ENCODE measurements at regions not wholly inside any gene's neighbourhood (a gene's known extent, or its start where the extent isn't known, plus 50 kb on each side); places are given as distances from the start of the nearest gene placed in this dataset.
"Not testable (repeated sequence)": the region's sequence is repeated elsewhere in the genome, so short reads cannot be mapped to it uniquely, and the experiment has no call there.

DNA sequence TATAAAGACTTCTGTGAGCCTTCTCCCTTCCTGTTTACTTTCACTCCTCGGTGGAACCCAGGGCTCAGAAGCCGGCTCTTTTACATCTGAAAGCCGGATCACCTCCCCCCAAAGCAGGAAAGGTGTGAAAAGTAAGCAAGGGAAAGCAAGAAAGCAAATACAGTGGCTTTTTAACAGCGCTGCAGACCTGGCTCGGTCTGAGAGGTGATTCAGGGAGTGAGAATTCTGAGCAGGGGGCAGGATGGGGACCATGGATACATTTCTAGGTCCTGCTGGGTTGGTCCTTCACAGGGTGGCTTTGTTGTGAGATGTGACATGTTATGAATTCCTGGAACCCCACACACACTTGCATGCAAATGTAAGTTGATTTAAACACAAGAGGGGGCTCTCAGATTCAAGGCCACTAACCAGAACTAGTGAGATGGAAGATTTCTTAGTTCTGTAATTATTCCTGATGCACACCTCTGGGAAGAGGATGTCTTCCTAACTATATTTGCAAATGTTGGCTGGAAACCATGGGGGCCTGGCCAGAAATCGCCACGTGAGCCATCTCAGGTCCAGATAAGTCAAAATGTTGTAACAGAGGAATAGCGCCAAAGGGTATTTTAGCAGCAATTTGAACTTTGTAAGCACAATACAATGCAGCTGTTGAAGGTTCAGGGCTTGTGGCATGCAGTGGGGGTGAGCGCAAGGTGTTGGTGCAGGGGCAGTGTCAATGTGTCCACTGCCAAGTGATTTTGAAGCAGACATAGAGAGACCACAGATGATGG lies 670.1 kb upstream of the LCORL start:
- in situ Hi-C loops (cut with HindIII; ENCODE audit: low pct_unique_long_range_greater_than_20kb, low sequenced_read_pairs) = no loop called here

GRCh38 chr4:18690291-18690955 lies 668.9 kb upstream of the LCORL start:
- DNase-seq (ENCODE audit: low read depth, low spot score) = no peak
- in situ Hi-C loops (cut with HindIII; ENCODE audit: low pct_unique_long_range_greater_than_20kb, low sequenced_read_pairs) = no loop called here

More for the DNA sequence above, 670.1 kb upstream of the LCORL start:
- no peak for DNase-seq (ENCODE audit: low read depth, low spot score)

DNA sequence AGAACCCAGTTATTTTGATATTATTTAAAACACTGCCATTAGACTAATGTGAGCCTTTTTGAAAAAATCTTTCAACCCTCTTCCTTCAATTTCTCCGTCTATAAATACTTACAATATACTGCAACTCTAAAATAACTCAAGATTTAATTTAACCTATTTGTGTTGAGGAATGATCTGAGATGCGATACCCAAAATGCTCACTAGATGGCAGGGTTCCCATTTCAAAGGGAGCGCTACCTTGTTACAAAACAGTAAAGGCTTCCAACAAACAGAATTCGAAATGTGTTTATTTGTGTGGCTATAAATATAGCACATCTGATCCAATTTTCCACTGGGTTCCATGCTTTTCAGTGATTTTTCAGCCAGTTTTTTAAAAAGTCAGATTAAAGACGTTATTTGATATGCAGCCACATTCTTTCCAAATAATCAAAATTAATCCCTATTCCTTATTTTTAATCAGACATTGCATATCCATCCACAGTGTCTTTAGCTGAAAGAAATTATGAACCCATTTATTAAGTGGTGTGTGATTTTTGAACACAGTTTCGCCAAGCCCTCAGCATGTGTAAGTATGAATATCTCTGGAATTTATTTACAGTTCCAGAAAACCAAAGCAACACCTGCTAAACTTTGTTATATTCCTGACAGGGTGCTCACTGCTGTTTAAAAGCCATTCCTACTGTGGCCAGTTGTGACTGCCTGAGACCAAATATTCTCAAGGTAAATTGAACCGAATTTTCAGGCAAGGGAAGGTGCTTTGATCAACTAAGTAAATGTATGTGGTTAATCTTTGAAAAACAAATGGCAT lies 668.0 kb upstream of the LCORL start:
- in situ Hi-C loops (cut with HindIII; ENCODE audit: low pct_unique_long_range_greater_than_20kb, low sequenced_read_pairs) = no loop called here
- peak; percentile 62 for DNase-seq (ENCODE audit: low read depth, low spot score)

DNA sequence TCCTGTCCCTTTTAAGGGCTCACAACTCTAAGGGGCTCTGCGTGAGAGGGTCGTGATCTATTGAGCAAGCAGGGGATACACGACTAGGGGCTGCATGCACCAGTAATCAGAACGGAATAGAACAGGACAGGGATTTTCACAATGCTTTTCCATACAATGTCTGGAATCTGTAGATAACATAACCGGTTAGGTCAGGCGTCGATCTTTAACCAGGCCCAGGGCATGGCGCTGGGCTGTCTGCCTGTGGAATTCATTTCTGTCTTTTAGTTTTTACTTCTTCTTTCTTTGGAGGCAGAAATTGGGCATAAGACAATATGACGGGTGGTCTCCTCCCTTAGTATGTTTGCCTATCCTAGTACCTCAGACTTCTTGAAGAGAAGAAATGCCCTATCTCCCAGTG lies 666.8 kb upstream of the LCORL start:
- DNase-seq (ENCODE audit: low read depth, low spot score); in situ Hi-C loops (cut with HindIII; ENCODE audit: low pct_unique_long_range_greater_than_20kb, low sequenced_read_pairs): not testable (repeated sequence)

DNA sequence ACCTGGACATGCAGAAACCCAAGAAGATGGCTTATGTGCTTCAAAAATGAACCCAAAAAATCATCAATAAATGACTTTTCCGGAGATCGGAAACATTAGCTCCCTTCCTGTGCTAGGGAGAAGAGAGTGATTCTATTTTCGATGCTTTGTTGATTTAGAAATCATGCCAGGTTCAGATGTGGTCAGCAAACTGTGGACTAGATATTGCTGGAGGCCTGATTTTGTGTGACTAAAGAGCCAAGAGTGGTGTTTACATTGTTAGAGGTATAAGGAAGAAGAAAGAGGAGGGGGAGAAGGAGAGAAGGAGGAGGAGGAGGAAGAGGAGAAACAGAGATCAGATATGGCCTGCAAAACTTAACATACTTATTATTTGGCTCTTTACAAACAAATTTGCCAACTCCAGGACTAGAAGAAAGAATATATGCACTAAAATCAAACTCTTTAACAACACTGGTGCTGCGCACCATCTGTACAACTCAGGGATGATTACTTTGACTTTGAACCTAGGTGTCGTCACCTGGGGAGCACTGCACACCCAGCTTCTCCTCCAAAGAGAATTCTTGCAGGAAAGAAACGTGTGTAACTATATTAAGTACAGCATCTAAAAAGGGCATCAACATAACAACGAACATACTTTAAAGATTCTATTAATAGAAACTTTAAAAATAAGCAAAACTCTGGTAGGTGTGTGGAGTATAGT lies 664.9 kb upstream of the LCORL start:
- in situ Hi-C loops (cut with HindIII; ENCODE audit: low pct_unique_long_range_greater_than_20kb, low sequenced_read_pairs) = no loop called here
- DNase-seq (ENCODE audit: low read depth, low spot score) = no peak

- in situ Hi-C loops (cut with HindIII; ENCODE audit: low pct_unique_long_range_greater_than_20kb, low sequenced_read_pairs) = no loop called here
- no peak for DNase-seq (ENCODE audit: low read depth, low spot score)
Measured at GRCh38 chr4:18684932-18685331, 663.4 kb upstream of the LCORL start.

- in situ Hi-C loops (cut with HindIII; ENCODE audit: low pct_unique_long_range_greater_than_20kb, low sequenced_read_pairs) = no loop called here
- DNase-seq (ENCODE audit: low read depth, low spot score) = no peak
Measured at GRCh38 chr4:18676526-18676915, 655.0 kb upstream of the LCORL start.

GRCh38 chr4:18675586-18676525 lies 654.3 kb upstream of the LCORL start:
- no peak for DNase-seq (ENCODE audit: low read depth, low spot score)
- in situ Hi-C loops (cut with HindIII; ENCODE audit: low pct_unique_long_range_greater_than_20kb, low sequenced_read_pairs) = no loop called here

DNA sequence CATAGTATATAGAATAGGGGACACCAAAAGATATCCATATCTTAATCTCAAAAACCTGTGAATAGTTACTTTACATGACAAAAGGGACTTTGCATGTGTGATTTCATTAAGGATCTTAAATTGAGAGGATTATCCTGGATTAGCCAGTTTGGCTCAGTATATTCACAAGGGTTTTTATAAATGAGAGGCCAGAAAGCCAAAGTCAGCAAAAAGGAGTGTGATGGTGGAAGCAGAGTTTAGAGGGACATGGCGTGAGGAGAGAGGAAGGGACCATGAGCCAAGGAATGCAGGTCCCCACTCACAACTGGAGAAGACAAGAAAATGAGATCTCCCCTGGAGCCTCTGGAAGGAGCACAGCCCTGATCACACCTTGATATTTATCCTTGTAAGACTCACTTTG lies 648.5 kb upstream of the LCORL start:
- in situ Hi-C loops (cut with HindIII; ENCODE audit: low pct_unique_long_range_greater_than_20kb, low sequenced_read_pairs) = no loop called here
- DNase-seq (ENCODE audit: low read depth, low spot score) = no peak

- in situ Hi-C loops (cut with HindIII; ENCODE audit: low pct_unique_long_range_greater_than_20kb, low sequenced_read_pairs) = no loop called here
- no peak for DNase-seq (ENCODE audit: low read depth, low spot score)
Measured at GRCh38 chr4:18669390-18669789, 647.8 kb upstream of the LCORL start.

- in situ Hi-C loops (cut with HindIII; ENCODE audit: low pct_unique_long_range_greater_than_20kb, low sequenced_read_pairs) = no loop called here
- DNase-seq (ENCODE audit: low read depth, low spot score) = no peak
Measured at GRCh38 chr4:18666322-18666721, 644.8 kb upstream of the LCORL start.

GRCh38 chr4:18664171-18664570 lies 642.6 kb upstream of the LCORL start:
- no peak for DNase-seq (ENCODE audit: low read depth, low spot score)
- in situ Hi-C loops (cut with HindIII; ENCODE audit: low pct_unique_long_range_greater_than_20kb, low sequenced_read_pairs) = no loop called here

GRCh38 chr4:18645351-18645750 lies 623.8 kb upstream of the LCORL start:
- no peak for DNase-seq (ENCODE audit: low read depth, low spot score)
- in situ Hi-C loops (cut with HindIII; ENCODE audit: low pct_unique_long_range_greater_than_20kb, low sequenced_read_pairs) = no loop called here

DNA sequence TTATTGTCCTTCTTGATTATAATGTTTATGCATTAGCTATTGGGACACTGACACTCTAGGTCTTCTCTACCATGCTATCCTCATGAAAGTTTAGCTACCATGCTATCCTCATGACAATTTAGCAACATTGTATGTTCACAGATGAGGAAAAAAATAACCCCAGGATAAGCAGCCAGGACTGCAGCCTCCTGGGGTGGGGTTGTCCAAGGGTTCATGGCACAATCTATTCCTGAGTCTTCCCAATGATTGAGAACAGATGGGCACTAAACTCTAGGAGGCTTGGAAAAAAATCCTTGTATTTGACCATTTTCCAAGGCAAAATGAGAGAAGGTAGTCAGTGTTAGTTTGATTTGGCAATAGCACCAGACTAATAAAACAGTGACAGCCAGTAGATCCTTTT lies 619.8 kb upstream of the LCORL start:
- in situ Hi-C loops (cut with HindIII; ENCODE audit: low pct_unique_long_range_greater_than_20kb, low sequenced_read_pairs) = no loop called here
- DNase-seq (ENCODE audit: low read depth, low spot score) = no peak

DNA sequence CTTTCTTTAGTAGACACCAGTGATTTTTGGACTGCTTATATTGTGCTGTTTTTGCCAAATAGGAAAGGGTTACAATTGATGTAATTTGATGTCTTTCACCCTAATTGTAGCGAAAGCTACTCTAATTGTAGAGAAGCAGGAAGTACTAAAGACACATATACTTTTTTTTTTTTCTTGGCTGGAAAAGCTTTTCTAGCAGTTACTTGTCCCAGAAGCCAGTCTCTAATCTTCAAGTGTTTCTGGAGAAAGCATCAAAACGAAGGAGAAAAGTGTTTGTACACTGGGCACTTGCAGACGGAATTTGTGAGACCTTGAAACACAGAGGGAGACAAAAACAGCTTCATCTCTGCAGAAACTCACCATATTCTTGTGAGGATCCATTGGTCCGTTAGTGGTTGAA lies 616.5 kb upstream of the LCORL start:
- in situ Hi-C loops (cut with HindIII; ENCODE audit: low pct_unique_long_range_greater_than_20kb, low sequenced_read_pairs) = no loop called here
- DNase-seq (ENCODE audit: low read depth, low spot score) = no peak

- DNase-seq (ENCODE audit: low read depth, low spot score) = peak; percentile 33
- in situ Hi-C loops (cut with HindIII; ENCODE audit: low pct_unique_long_range_greater_than_20kb, low sequenced_read_pairs) = no loop called here
Measured at GRCh38 chr4:18636001-18636585, 614.5 kb upstream of the LCORL start.

DNA sequence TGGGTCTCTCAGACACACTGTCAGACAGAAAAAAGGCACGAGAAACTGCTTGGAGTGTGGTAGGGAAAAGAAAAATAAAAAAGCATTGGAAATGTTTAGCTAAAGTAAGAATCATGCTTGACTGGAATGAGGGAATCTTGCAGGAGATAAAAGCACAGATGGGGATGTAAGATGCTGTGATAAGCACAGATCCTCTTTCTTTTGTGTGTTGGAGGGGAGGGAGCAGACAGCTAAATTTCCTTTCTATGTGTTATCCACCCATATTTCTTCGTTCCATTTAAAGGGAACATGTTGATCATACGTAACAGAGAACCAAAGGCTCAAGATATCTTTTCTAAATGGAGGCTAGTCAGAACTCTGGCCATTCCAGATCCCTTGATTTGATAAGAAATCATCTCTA lies 614.0 kb upstream of the LCORL start:
- no peak for DNase-seq (ENCODE audit: low read depth, low spot score)
- in situ Hi-C loops (cut with HindIII; ENCODE audit: low pct_unique_long_range_greater_than_20kb, low sequenced_read_pairs) = no loop called here

Measured in SK-MEL-5 (cell line).